B cell (primary cell): ENCODE measurements at regions not wholly inside any gene's neighbourhood (a gene's known extent, or its start where the extent isn't known, plus 50 kb on each side); places are given as distances from the start of the nearest gene placed in this dataset.

Experiments
- ATAC-seq: fragments of 200-7000 bp; cut with Tn5 transposase; one replicate; pipeline ENCODE4 v1.10.0; 2021; ENCODE audit warnings: low read depth, mild to moderate bottlenecking, moderate number of reproducible peaks, moderate library complexity
- CTCF ChIA-PET: fragments of 350-600 bp; sonication (Branson Sonifier 250); formaldehyde crosslinking; loops from one replicate; lab custom pipeline; 2021; ENCODE audit warnings: antibody characterized with exemption, inconsistent platforms; lab: Charles Lee
- POLR2A ChIA-PET: fragments of 350-600 bp; sonication (Branson Sonifier 250); formaldehyde crosslinking; loops from one replicate; lab custom pipeline; 2021; ENCODE audit warnings: antibody characterized with exemption; lab: Charles Lee
- DNase-seq: peaks from one replicate; pipeline ENCODE4 v3.0.0; 2013
- H2AFZ ChIP-seq: 2 replicates; pipeline ENCODE4 v1.6.1; 2012; ENCODE audit warnings: mild to moderate bottlenecking, low read depth, low read length; ENCODE audit not compliant: insufficient read depth, poor library complexity, severe bottlenecking
- H3K27ac ChIP-seq, 2 donors: 1 replicate in 1 of 2; 2 replicates in 1 of 2; pipeline ENCODE4 v1.5.1; 2012 to 2013; ENCODE audit warnings: low read length in 2 of 2, mild to moderate bottlenecking in 2 of 2, moderate library complexity in 1 of 2
- H3K27me3 ChIP-seq, 4 experiments: fragments of 200-600 bp in 1 of 4; sonication (generic) in 1 of 4; replicated peaks in 1 of 4; 1 replicate in 2 of 4; 2 replicates in 2 of 4; pipeline versions ENCODE4 v1.6.1 to v1.7.0; 2013 to 2016; ENCODE audit warnings: low read length in 3 of 4, mild to moderate bottlenecking in 2 of 4, mixed read lengths in 1 of 4, moderate library complexity in 1 of 4; ENCODE audit not compliant: insufficient read depth in 4 of 4, control insufficient read depth in 3 of 4; ENCODE audit errors: control extremely low read depth in 1 of 4
- H3K36me3 ChIP-seq, 2 experiments: replicated peaks in 1 of 2; 1 replicate in 1 of 2; 2 replicates in 1 of 2; pipeline versions ENCODE4 v1.6.1 to v1.7.1; 2013; ENCODE audit warnings: low read length in 1 of 2; ENCODE audit not compliant: insufficient read depth in 2 of 2, control insufficient read depth in 1 of 2; ENCODE audit errors: control extremely low read depth in 1 of 2, extremely low read depth in 1 of 2
- H3K4me1 ChIP-seq, 2 donors: fragments of 200-600 bp in 1 of 2; sonication (generic) in 1 of 2; 1 replicate in 1 of 2; 2 replicates in 1 of 2; pipeline versions ENCODE4 v1.5.1 to v1.6.1; 2013 to 2017; ENCODE audit warnings: low read length in 2 of 2; ENCODE audit not compliant: control insufficient read depth in 2 of 2, insufficient read depth in 2 of 2
- H3K4me2 ChIP-seq: replicated peaks from 2 replicates; pipeline ENCODE3; 2012; ENCODE audit warnings: mild to moderate bottlenecking, low read depth, low read length; ENCODE audit not compliant: poor library complexity, severe bottlenecking
- H3K4me3 ChIP-seq, 5 experiments: fragments of 200-600 bp in 1 of 5; sonication (generic) in 1 of 5; 1 replicate in 3 of 5; 2 replicates in 2 of 5; pipeline versions ENCODE4 v1.5.1 to v1.7.0; 2011 to 2016; ENCODE audit warnings: low read length in 4 of 5, mild to moderate bottlenecking in 4 of 5, low read depth in 2 of 5, control low read depth in 1 of 5, moderate library complexity in 1 of 5; ENCODE audit not compliant: insufficient read depth in 1 of 5; ENCODE audit errors: control extremely low read depth in 1 of 5, extremely low read depth in 1 of 5
- H3K79me2 ChIP-seq: fragments of 200-600 bp; sonication (generic); one replicate; pipeline ENCODE4 v1.6.0; 2016; ENCODE audit warnings: low read length; ENCODE audit not compliant: control insufficient read depth, insufficient read depth
- H3K9ac ChIP-seq: fragments of 200-600 bp; sonication (generic); 2 replicates; pipeline ENCODE4 v1.6.1; 2017; ENCODE audit warnings: mild to moderate bottlenecking, low read length, moderate library complexity
- H3K9me3 ChIP-seq, 3 donors: one replicate each; pipeline versions ENCODE4 v1.6.1 to v1.7.1; 2013; ENCODE audit warnings: low read length in 2 of 3; ENCODE audit not compliant: control insufficient read depth in 2 of 3, insufficient read depth in 1 of 3; ENCODE audit errors: control extremely low read depth in 1 of 3
- H4K20me1 ChIP-seq: 2 replicates; pipeline ENCODE4 v1.6.0; 2012; ENCODE audit warnings: mild to moderate bottlenecking, low read length; ENCODE audit not compliant: insufficient read depth, control insufficient read depth, poor library complexity, severe bottlenecking
- H3K27ac Mint-ChIP-seq: one replicate; pipeline ENCODE4 v1.8.0; 2021; ENCODE audit warnings: mixed read lengths
- H3K27me3 Mint-ChIP-seq: one replicate; pipeline ENCODE4 v1.8.0; 2021; ENCODE audit warnings: mixed read lengths
- H3K4me1 Mint-ChIP-seq: one replicate; pipeline ENCODE4 v1.8.0; 2021; ENCODE audit warnings: mixed read lengths
- H3K4me3 Mint-ChIP-seq: one replicate; pipeline ENCODE4 v1.8.0; 2021; ENCODE audit warnings: mixed read lengths
- H3K9me3 Mint-ChIP-seq: one replicate; pipeline ENCODE4 v1.8.0; 2022; ENCODE audit warnings: mixed read lengths; ENCODE audit not compliant: insufficient read depth
- CTCF ChIP-seq: fragments of 200-600 bp; IDR thresholded peaks from one replicate; pipeline ENCODE4 v1.8.0; 2022; ENCODE audit warnings: antibody characterized with exemption, mild to moderate bottlenecking
- EZH2 ChIP-seq: IDR thresholded peaks from 2 replicates; pipeline ENCODE4 v1.6.1; 2012; ENCODE audit warnings: borderline replicate concordance, low read depth, mild to moderate bottlenecking, moderate library complexity, low read length; ENCODE audit not compliant: insufficient read depth, poor library complexity, severe bottlenecking
- WGBS: methylation state at CpG from one replicate; pipeline ENCODE4 v1.1.5; 2013; ENCODE audit warnings: missing lambda C conversion rate; ENCODE audit not compliant: insufficient coverage; 5-methylcytosine and 5-hydroxymethylcytosine counted together
- intact Hi-C: fragments of 100-400 bp; cut with micrococcal nuclease; formaldehyde crosslinking; loops from one replicate; pipeline ENCODE4 v1.10.0; 2022

GRCh38 chr21:16538936-16539440 lies 809.2 kb downstream of the USP25 start:
- no peaks in the 10 kb centered on the region for H3K36me3 ChIP-seq
- TF ChIP-seq EZH2 (no peak), CTCF (no peak)
- no peak for DNase-seq
- no peaks in the 10 kb centered on the region for H3K27me3 Mint-ChIP-seq
- H3K4me1 ChIP-seq: no peaks in the 10 kb centered on the region
- no peak overlapping the region for H2AFZ ChIP-seq
- H3K4me3 ChIP-seq: no peak overlapping the region
- H3K27ac Mint-ChIP-seq: no peak overlapping the region
- H3K9me3 Mint-ChIP-seq: peaks cover 4% of the 10 kb centered on the region
- WGBS: no CpG with 5 or more reads among the region's 7 CpGs
- no peak overlapping the region for H3K9ac ChIP-seq
- CTCF ChIA-PET: no interaction called here
- no peaks in the 10 kb centered on the region for H3K4me1 Mint-ChIP-seq
- H3K4me2 ChIP-seq: no peak overlapping the region
- no peaks in the 10 kb centered on the region for H3K79me2 ChIP-seq
- ATAC-seq: no peak
- no peak overlapping the region for H3K27ac ChIP-seq
- H3K4me3 Mint-ChIP-seq: no peak overlapping the region
- no peaks in the 10 kb centered on the region for H4K20me1 ChIP-seq
- intact Hi-C loops: no loop called here
- POLR2A ChIA-PET: no interaction called here
- H3K9me3 ChIP-seq: peaks cover 0 to 3% (median 0%) of the 10 kb centered on the region in 3 donors
- no peaks in the 10 kb centered on the region for H3K27me3 ChIP-seq

- H3K4me1 Mint-ChIP-seq: no peaks in the 10 kb centered on the region
- peaks cover 4% of the 10 kb centered on the region for H3K9me3 Mint-ChIP-seq
- H3K27ac Mint-ChIP-seq: no peak overlapping the region
- DNase-seq: no peak
- Histone ChIP-seq H3K4me1 (no peaks in the 10 kb centered on the region), H3K4me3 (no peak overlapping the region), H3K36me3 (no peaks in the 10 kb centered on the region), H2AFZ (no peak overlapping the region), H4K20me1 (no peaks in the 10 kb centered on the region), H3K4me2 (no peak overlapping the region), H3K79me2 (no peaks in the 10 kb centered on the region), H3K27me3 (no peaks in the 10 kb centered on the region), H3K9me3 (peaks cover 0 to 4% (median 3%) of the 10 kb centered on the region in 3 donors), H3K27ac (no peak overlapping the region), H3K9ac (no peak overlapping the region)
- H3K27me3 Mint-ChIP-seq: no peaks in the 10 kb centered on the region
- intact Hi-C loops: no loop called here
- H3K4me3 Mint-ChIP-seq: no peak overlapping the region
- CTCF ChIA-PET: no interaction called here
- POLR2A ChIA-PET: no interaction called here
- no peak for ATAC-seq
- TF ChIP-seq CTCF (no peak), EZH2 (no peak)
- no CpG with 5 or more reads among the region's 3 CpGs for WGBS
Measured at GRCh38 chr21:16540966-16541727, 811.4 kb downstream of the USP25 start.
